Mesothelial cell of epicardium (in vitro differentiated cells): ENCODE measurements at regions not wholly inside any gene's neighbourhood (a gene's known extent, or its start where the extent isn't known, plus 50 kb on each side); places are given as distances from the start of the nearest gene placed in this dataset.
"Not testable (repeated sequence)": the region's sequence is repeated elsewhere in the genome, so short reads cannot be mapped to it uniquely, and the experiment has no call there.

Experiments used
- DNase-seq, 2 experiments: peaks; one replicate each; pipeline ENCODE4 v3.0.0; 2021; ENCODE audit warnings: low spot score in 2 of 2; ENCODE audit not compliant: unreplicated experiment in 2 of 2
- H3K27ac Mint-ChIP-seq: 2 replicates; pipeline ENCODE4 v1.8.0; 2021; ENCODE audit warnings: mixed read lengths
- H3K27me3 Mint-ChIP-seq: 2 replicates; pipeline ENCODE4 v1.8.0; 2021; ENCODE audit warnings: low read depth, mixed read lengths
- H3K36me3 Mint-ChIP-seq: 2 replicates; pipeline ENCODE4 v1.8.0; 2021; ENCODE audit warnings: mixed read lengths
- H3K4me1 Mint-ChIP-seq: 2 replicates; pipeline ENCODE4 v1.8.0; 2021; ENCODE audit warnings: mixed read lengths
- H3K4me3 Mint-ChIP-seq: 2 replicates; pipeline ENCODE4 v1.8.0; 2021; ENCODE audit warnings: mild to moderate bottlenecking, moderate library complexity, mixed read lengths
- H3K9me3 Mint-ChIP-seq: 2 replicates; pipeline ENCODE4 v1.8.0; 2021; ENCODE audit warnings: mixed read lengths
- CTCF ChIP-seq: fragments of 200-600 bp; sonication (generic); IDR thresholded peaks from one replicate; pipeline ENCODE4 v1.5.0; 2021; ENCODE audit warnings: antibody characterized with exemption; ENCODE audit not compliant: unreplicated experiment

GRCh38 chr1:221541296-221541695 lies 200.6 kb downstream of the DUSP10 start:
- Mint-ChIP-seq H3K9me3 (peaks cover 3% of the 10 kb centered on the region), H3K36me3 (no peaks in the 10 kb centered on the region), H3K27ac (no peak overlapping the region), H3K4me3 (no peak overlapping the region), H3K4me1 (peaks cover 3% of the 10 kb centered on the region), H3K27me3 (peaks cover 28% of the 10 kb centered on the region)
- TF ChIP-seq CTCF = no peak
- DNase-seq = no peak

- Mint-ChIP-seq H3K9me3 (peaks cover 9% of the 10 kb centered on the region), H3K27ac (no peak overlapping the region)
Observed at GRCh38 chr1:221543529-221544120, 198.3 kb downstream of the DUSP10 start.

GRCh38 chr1:221548942-221549341 lies 192.9 kb downstream of the DUSP10 start:
- DNase-seq = no peak
- peaks cover 9% of the 10 kb centered on the region for H3K9me3 Mint-ChIP-seq
- no peak for TF ChIP-seq CTCF
- H3K4me3 Mint-ChIP-seq = no peak overlapping the region
- no peaks in the 10 kb centered on the region for H3K36me3 Mint-ChIP-seq
- no peaks in the 10 kb centered on the region for H3K27me3 Mint-ChIP-seq
- H3K4me1 Mint-ChIP-seq = no peaks in the 10 kb centered on the region
- no peak overlapping the region for H3K27ac Mint-ChIP-seq

More at GRCh38 chr1:221543529-221544120, 198.3 kb downstream of the DUSP10 start:
- TF ChIP-seq CTCF = no peak
- no peaks in the 10 kb centered on the region for H3K36me3 Mint-ChIP-seq
- DNase-seq = no peak
- peaks cover 3% of the 10 kb centered on the region for H3K4me1 Mint-ChIP-seq
- no peak overlapping the region for H3K4me3 Mint-ChIP-seq
- peaks cover 6% of the 10 kb centered on the region for H3K27me3 Mint-ChIP-seq

GRCh38 chr1:221549815-221550214 lies 192.1 kb downstream of the DUSP10 start:
- H3K27me3 Mint-ChIP-seq = no peaks in the 10 kb centered on the region
- H3K36me3 Mint-ChIP-seq = no peaks in the 10 kb centered on the region
- H3K27ac Mint-ChIP-seq = no peak overlapping the region

GRCh38 chr1:221552792-221553191 lies 189.1 kb downstream of the DUSP10 start:
- not testable (repeated sequence) for H3K9me3 Mint-ChIP-seq, H3K4me3 Mint-ChIP-seq, H3K27me3 Mint-ChIP-seq, DNase-seq, H3K4me1 Mint-ChIP-seq, H3K27ac Mint-ChIP-seq, H3K36me3 Mint-ChIP-seq

More at GRCh38 chr1:221549815-221550214, 192.1 kb downstream of the DUSP10 start:
- no peak for TF ChIP-seq CTCF
- no peak overlapping the region for H3K4me3 Mint-ChIP-seq
- H3K9me3 Mint-ChIP-seq = peaks cover 9% of the 10 kb centered on the region
- H3K4me1 Mint-ChIP-seq = no peaks in the 10 kb centered on the region
- no peak for DNase-seq

GRCh38 chr1:221555689-221556433 lies 186.0 kb downstream of the DUSP10 start:
- no peak for TF ChIP-seq CTCF
- H3K4me1 Mint-ChIP-seq = peaks cover 5% of the 10 kb centered on the region
- H3K4me3 Mint-ChIP-seq = no peak overlapping the region

More at GRCh38 chr1:221555689-221556433, 186.0 kb downstream of the DUSP10 start:
- Mint-ChIP-seq H3K9me3 (no peaks in the 10 kb centered on the region), H3K27ac (no peak overlapping the region), H3K36me3 (no peaks in the 10 kb centered on the region), H3K27me3 (peaks cover 2% of the 10 kb centered on the region)
- no peak for DNase-seq
